ENCODE measurements at regions not wholly inside any gene's neighbourhood (a gene's known extent, or its start where the extent isn't known, plus 50 kb on each side); places are given as distances from the start of the nearest gene placed in this dataset.

- TF ChIP-seq CTCF (IDR thresholded peaks at IDR 0.05) = no peak
- TF ChIP-seq POLR2A (IDR thresholded peaks at IDR 0.05) = no peak
- TF ChIP-seq EP300 (IDR thresholded peaks at IDR 0.05) = no peak
Measured at GRCh38 chr5:124870070-124870469, 123.6 kb upstream of the ZNF608 start.

Data from tibial nerve (tissue), 4 donors.